GM12878 (cell line): ENCODE measurements at regions not wholly inside any gene's neighbourhood (a gene's known extent, or its start where the extent isn't known, plus 50 kb on each side); places are given as distances from the start of the nearest gene placed in this dataset.

Experiments used
- ATAC-seq: fragments of 200-7000 bp; cut with Tn5 transposase; 3 replicates; pipeline ENCODE4 v1.9.1; 2020; ENCODE audit warnings: mild to moderate bottlenecking, moderate library complexity
- BruUV-seq: library from RNA; stranded (reverse); fragments of 400-500 nt; replicated peaks from 2 replicates; lab custom pipeline; 2021; lab: Mats Ljungman, UMichigan
- CTCF ChIA-PET: fragments of 300-600 bp; sonication (Branson Sonifier 250); formaldehyde crosslinking; extraction: SDS; loops from one replicate; lab custom pipeline; 2021; ENCODE audit warnings: inconsistent platforms; lab: Yijun Ruan, JAX
- POLR2A ChIA-PET: fragments of 350-600 bp; formaldehyde crosslinking; extraction: SDS; loops from one replicate; lab custom pipeline; 2021; ENCODE audit warnings: inconsistent platforms; lab: Charles Lee
- RAD21 ChIA-PET: fragments of 300-600 bp; sonication (Branson Sonifier 250); formaldehyde crosslinking; loops from one replicate; lab custom pipeline; 2023; ENCODE audit warnings: antibody characterized with exemption; ENCODE audit not compliant: unreplicated experiment; lab: Charles Lee
- SMC1A ChIA-PET: fragments of 300-600 bp; sonication (Branson Sonifier 250); formaldehyde crosslinking; loops from one replicate; lab custom pipeline; 2023; ENCODE audit not compliant: unreplicated experiment, uncharacterized antibody; lab: Charles Lee
- DNase-seq: peaks from one replicate; pipeline ENCODE4 v3.0.0-alpha.2; 2011; ENCODE audit warnings: low read depth, low spot score
- FAIRE-seq: peaks from 3 replicates; lab custom pipeline; 2011; peaks lifted over from hg19 to GRCh38; lab: Jason Lieb, UNC
- H2AFZ ChIP-seq: 2 replicates; pipeline ENCODE4 v1.6.0; 2011; ENCODE audit warnings: low read depth, low read length, control low read depth; ENCODE audit not compliant: control insufficient read depth
- H3K27ac ChIP-seq: 2 replicates; pipeline ENCODE4 v1.5.1; 2011; ENCODE audit warnings: control low read depth; ENCODE audit not compliant: control insufficient read depth, insufficient read depth
- H3K27me3 ChIP-seq, 2 experiments: replicated peaks in 1 of 2; 2 replicates each; pipeline versions ENCODE4 v1.6.0 to v1.6.1; 2011; ENCODE audit warnings: low read length in 1 of 2; ENCODE audit not compliant: control insufficient read depth in 2 of 2, insufficient read depth in 2 of 2
- H3K36me3 ChIP-seq, 2 experiments: 2 replicates each; pipeline ENCODE4 v1.5.1; 2011; ENCODE audit warnings: low read length in 1 of 2; ENCODE audit not compliant: control insufficient read depth in 2 of 2, insufficient read depth in 2 of 2
- H3K4me1 ChIP-seq: 2 replicates; pipeline ENCODE4 v1.6.1; 2011; ENCODE audit warnings: mild to moderate bottlenecking, low read length, moderate library complexity, mixed read lengths; ENCODE audit not compliant: control insufficient read depth, insufficient read depth
- H3K4me2 ChIP-seq: 2 replicates; pipeline ENCODE4 v1.6.0; 2011; ENCODE audit warnings: control low read depth; ENCODE audit not compliant: control insufficient read depth, insufficient read depth
- H3K4me3 ChIP-seq: fragments of 200-600 bp; sonication (generic); 2 replicates; pipeline ENCODE4 v1.5.1; 2016
- H3K79me2 ChIP-seq: 2 replicates; pipeline ENCODE4 v1.6.0; 2011; ENCODE audit warnings: low read length; ENCODE audit not compliant: control insufficient read depth, insufficient read depth
- H3K9ac ChIP-seq: 2 replicates; pipeline ENCODE4 v1.8.0; 2011; ENCODE audit warnings: low read length, control low read depth, mixed read lengths; ENCODE audit not compliant: control insufficient read depth, insufficient read depth
- H3K9me3 ChIP-seq: replicated peaks from 3 replicates; pipeline ENCODE4 v1.5.1; 2011; ENCODE audit warnings: mild to moderate bottlenecking, low read length; ENCODE audit not compliant: control insufficient read depth, insufficient read depth
- H4K20me1 ChIP-seq: 2 replicates; pipeline ENCODE4 v1.6.0; 2011; ENCODE audit not compliant: control insufficient read depth, insufficient read depth
- ATF3 ChIP-seq: IDR thresholded peaks from 2 replicates; pipeline ENCODE4 v1.6.1; 2011; ENCODE audit warnings: low read depth, mild to moderate bottlenecking, low read length, moderate library complexity, borderline replicate concordance; ENCODE audit errors: extremely low read depth
- BHLHE40 ChIP-seq, 2 experiments: fragments of 450-650 bp in 1 of 2; IDR thresholded peaks; 2 replicates each; pipeline ENCODE4 v1.6.1; 2011 to 2017; ENCODE audit warnings: low read depth in 2 of 2, borderline replicate concordance in 1 of 2, improper control_type of control experiment in 1 of 2, low read length in 1 of 2, mild to moderate bottlenecking in 1 of 2
- MTA3 ChIP-seq: IDR thresholded peaks from 2 replicates; pipeline ENCODE4 v1.6.1; 2012; ENCODE audit warnings: low read length, inconsistent platforms, borderline replicate concordance
- MYC ChIP-seq: IDR thresholded peaks from 2 replicates; pipeline ENCODE4 v1.6.1; 2011; ENCODE audit warnings: mild to moderate bottlenecking, low read length, moderate library complexity, inconsistent platforms; ENCODE audit not compliant: insufficient read depth, insufficient replicate concordance, insufficient read length, severe bottlenecking
- NFXL1 ChIP-seq: fragments of 450-650 bp; IDR thresholded peaks from 2 replicates; pipeline ENCODE4 v1.6.1; 2017; ENCODE audit warnings: antibody characterized with exemption, mild to moderate bottlenecking, borderline replicate concordance
- NFYB ChIP-seq: IDR thresholded peaks from 2 replicates; pipeline ENCODE4 v1.6.1; 2011; ENCODE audit warnings: low read depth, mild to moderate bottlenecking, low read length, improper control_type of control experiment, moderate library complexity; ENCODE audit not compliant: insufficient read depth
- RAD21 ChIP-seq: IDR thresholded peaks from 2 replicates; pipeline ENCODE4 v1.6.1; 2011; ENCODE audit warnings: mild to moderate bottlenecking, low read depth, low read length, moderate library complexity; ENCODE audit not compliant: insufficient read depth
- SIX5 ChIP-seq: IDR thresholded peaks from 2 replicates; pipeline ENCODE4 v1.6.1; 2011; ENCODE audit warnings: mild to moderate bottlenecking, low read depth, low read length, moderate library complexity; ENCODE audit not compliant: severe bottlenecking
- SMC3 ChIP-seq: IDR thresholded peaks from 2 replicates; pipeline ENCODE4 v1.6.1; 2011; ENCODE audit warnings: low read length, improper control_type of control experiment, borderline replicate concordance
- SREBF2 ChIP-seq: IDR thresholded peaks from 2 replicates; pipeline ENCODE4 v1.6.1; 2012; ENCODE audit warnings: mild to moderate bottlenecking, low read length
- ZNF207 ChIP-seq: fragments of 450-650 bp; IDR thresholded peaks from 2 replicates; pipeline ENCODE4 v1.6.1; 2014; ENCODE audit warnings: antibody characterized with exemption, mild to moderate bottlenecking, borderline replicate concordance
- ZSCAN29 ChIP-seq: fragments of 450-650 bp; IDR thresholded peaks from 2 replicates; pipeline ENCODE4 v1.6.1; 2017; ENCODE audit warnings: mild to moderate bottlenecking, moderate library complexity
- ZZZ3 ChIP-seq: IDR thresholded peaks from 2 replicates; pipeline ENCODE4 v1.6.1; 2011; ENCODE audit warnings: low read depth; ENCODE audit not compliant: control insufficient read depth, insufficient read length
- WGBS: methylation state at CpG from one replicate; pipeline ENCODE4 v1.1.6; 2016; ENCODE audit warnings: low lambda C conversion rate; ENCODE audit not compliant: insufficient replicate concordance, insufficient coverage; ENCODE audit errors: missing lambda C conversion rate; 5-methylcytosine and 5-hydroxymethylcytosine counted together
- in situ Hi-C: fragments of 300-500 bp; cut with MboI; formaldehyde crosslinking; loops from 9 replicates; pipeline ENCODE4 v1.14.3; 2018; ENCODE audit warnings: mixed read lengths
- intact Hi-C: fragments of 100-400 bp; cut with micrococcal nuclease; formaldehyde crosslinking; loops from one replicate; pipeline ENCODE4 v1.14.2; 2022; ENCODE audit not compliant: unreplicated experiment
- TF ChIP-seq, protein P1 (sequence below): fragments of 450-650 bp; formaldehyde crosslinking; IDR thresholded peaks from 2 replicates; pipeline ENCODE4 v1.4.0; 2022; ENCODE audit warnings: mild to moderate bottlenecking, moderate library complexity
- TF ChIP-seq, protein P2 (sequence below), 3 experiments: IDR thresholded peaks in 2 of 3; conservative IDR thresholded peaks in 1 of 3; 2 replicates each; pipeline ENCODE4 v1.5.1; 2011; ENCODE audit warnings: low read depth in 3 of 3, low read length in 3 of 3, mild to moderate bottlenecking in 3 of 3, control low read depth in 2 of 3, moderate library complexity in 2 of 3, inconsistent platforms in 1 of 3, mixed read lengths in 1 of 3; ENCODE audit not compliant: control insufficient read depth in 2 of 3, insufficient read depth in 1 of 3; ENCODE audit errors: extremely low read depth in 1 of 3

DNA sequence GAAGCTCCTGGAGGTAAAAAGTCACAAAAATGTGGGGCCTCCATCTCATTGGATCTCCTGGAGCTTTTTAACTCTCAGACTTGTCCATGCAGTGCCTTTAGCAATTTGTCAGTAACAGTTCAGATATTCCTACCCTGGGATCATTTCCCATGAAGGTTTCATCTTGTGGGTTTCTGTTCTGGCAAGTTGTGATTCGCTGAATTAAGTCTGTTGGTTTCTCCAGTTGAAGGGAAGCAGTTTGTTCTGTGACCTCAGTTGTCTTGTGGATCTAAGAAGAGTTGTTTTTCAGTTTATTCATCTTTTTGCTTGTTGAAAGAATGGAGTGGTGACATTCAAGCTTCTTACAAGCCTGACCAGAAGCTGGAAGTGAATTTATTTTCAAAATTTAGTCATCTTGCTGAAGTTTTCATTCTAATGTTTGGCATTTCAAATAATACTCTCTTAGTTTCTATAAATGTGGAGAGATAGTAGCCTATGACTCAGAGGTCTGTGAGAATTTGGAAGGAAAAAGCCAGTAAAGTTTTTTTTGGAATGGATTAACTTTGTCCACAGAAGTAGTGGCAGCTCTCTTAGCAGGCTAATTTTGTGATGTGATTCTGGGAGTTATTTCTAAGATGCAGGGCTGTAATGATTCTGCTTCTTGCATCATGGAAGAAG, 120.1 kb upstream of the CSNK1A1L start (continued):
- TF ChIP-seq, protein P1, sequence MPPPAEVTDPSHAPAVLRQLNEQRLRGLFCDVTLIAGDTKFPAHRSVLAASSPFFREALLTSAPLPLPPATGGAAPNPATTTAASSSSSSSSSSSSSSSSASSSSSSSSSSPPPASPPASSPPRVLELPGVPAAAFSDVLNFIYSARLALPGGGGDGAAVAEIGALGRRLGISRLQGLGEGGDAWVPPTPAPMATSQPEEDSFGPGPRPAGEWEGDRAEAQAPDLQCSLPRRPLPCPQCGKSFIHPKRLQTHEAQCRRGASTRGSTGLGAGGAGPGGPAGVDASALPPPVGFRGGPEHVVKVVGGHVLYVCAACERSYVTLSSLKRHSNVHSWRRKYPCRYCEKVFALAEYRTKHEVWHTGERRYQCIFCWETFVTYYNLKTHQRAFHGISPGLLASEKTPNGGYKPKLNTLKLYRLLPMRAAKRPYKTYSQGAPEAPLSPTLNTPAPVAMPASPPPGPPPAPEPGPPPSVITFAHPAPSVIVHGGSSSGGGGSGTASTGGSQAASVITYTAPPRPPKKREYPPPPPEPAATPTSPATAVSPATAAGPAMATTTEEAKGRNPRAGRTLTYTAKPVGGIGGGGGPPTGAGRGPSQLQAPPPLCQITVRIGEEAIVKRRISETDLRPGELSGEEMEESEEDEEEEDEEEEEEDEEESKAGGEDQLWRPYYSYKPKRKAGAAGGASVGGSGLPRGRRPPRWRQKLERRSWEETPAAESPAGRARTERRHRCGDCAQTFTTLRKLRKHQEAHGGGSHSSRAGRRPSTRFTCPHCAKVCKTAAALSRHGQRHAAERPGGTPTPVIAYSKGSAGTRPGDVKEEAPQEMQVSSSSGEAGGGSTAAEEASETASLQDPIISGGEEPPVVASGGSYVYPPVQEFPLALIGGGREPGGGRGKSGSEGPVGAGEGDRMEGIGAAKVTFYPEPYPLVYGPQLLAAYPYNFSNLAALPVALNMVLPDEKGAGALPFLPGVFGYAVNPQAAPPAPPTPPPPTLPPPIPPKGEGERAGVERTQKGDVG (CRISPR knock-in tag) = no peak
- TF ChIP-seq ATF3 (no peak), RAD21 (no peak), NFXL1 (no peak), NFYB (no peak), ZNF207 (no peak), SMC3 (no peak)

DNA sequence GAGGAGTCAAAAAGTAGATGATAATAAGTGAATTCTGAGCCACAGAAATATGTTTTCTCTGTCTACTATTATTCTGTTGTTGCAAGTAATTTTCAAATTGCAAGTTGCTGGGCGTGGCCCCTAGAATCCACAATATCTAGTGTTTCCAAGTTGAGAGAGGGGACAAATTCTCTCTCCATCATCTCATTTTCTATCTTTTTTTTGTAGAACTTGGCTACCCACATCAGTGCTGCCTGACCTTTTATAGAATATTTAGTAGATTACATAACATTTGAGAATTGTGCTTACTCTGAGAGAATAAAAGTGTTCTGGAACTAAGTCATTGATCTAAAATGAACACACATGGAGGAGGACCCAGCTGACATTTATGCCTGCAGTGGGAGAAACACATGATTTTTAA, 110.9 kb upstream of the CSNK1A1L start:
- H3K9ac ChIP-seq = no peak overlapping the region
- WGBS = 0% methylated on average over 1 of the region's 1 CpG
- POLR2A ChIA-PET = no interaction called here
- intact Hi-C loops = no loop called here
- BruUV-seq = no TSS peak
- CTCF ChIA-PET = no interaction called here
- no peak overlapping the region for H3K4me3 ChIP-seq
- no peaks in the 10 kb centered on the region for H3K9me3 ChIP-seq
- H3K79me2 ChIP-seq = no peaks in the 10 kb centered on the region
- RAD21 ChIA-PET = no interaction called here
- H2AFZ ChIP-seq = no peak overlapping the region
- in situ Hi-C loops = no loop called here
- no peaks in the 10 kb centered on the region for H3K36me3 ChIP-seq
- no peak overlapping the region for H3K4me2 ChIP-seq
- no peaks in the 10 kb centered on the region for H4K20me1 ChIP-seq
- FAIRE-seq = no peak
- H3K27ac ChIP-seq = no peak overlapping the region
- SMC1A ChIA-PET = no interaction called here
- DNase-seq = no peak
- no peaks in the 10 kb centered on the region for H3K27me3 ChIP-seq
- no peaks in the 10 kb centered on the region for H3K4me1 ChIP-seq
- no peak for ATAC-seq
- TF ChIP-seq ZZZ3 (no peak), BHLHE40 (IDR thresholded peaks at IDR 0.05; ENCODE audit: borderline replicate concordance in 1 of 2, low read depth in 2 of 2, low read length in 1 of 2) (no peak), SREBF2 (no peak), MYC (no peak), SIX5 (no peak), MTA3 (no peak), ZSCAN29 (no peak)
- TF ChIP-seq, protein P2, sequence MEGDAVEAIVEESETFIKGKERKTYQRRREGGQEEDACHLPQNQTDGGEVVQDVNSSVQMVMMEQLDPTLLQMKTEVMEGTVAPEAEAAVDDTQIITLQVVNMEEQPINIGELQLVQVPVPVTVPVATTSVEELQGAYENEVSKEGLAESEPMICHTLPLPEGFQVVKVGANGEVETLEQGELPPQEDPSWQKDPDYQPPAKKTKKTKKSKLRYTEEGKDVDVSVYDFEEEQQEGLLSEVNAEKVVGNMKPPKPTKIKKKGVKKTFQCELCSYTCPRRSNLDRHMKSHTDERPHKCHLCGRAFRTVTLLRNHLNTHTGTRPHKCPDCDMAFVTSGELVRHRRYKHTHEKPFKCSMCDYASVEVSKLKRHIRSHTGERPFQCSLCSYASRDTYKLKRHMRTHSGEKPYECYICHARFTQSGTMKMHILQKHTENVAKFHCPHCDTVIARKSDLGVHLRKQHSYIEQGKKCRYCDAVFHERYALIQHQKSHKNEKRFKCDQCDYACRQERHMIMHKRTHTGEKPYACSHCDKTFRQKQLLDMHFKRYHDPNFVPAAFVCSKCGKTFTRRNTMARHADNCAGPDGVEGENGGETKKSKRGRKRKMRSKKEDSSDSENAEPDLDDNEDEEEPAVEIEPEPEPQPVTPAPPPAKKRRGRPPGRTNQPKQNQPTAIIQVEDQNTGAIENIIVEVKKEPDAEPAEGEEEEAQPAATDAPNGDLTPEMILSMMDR (IDR thresholded peaks at IDR 0.05 in 2 of 3, conservative IDR thresholded peaks at IDR 0.05 in 1 of 3; ENCODE audit: control insufficient read depth in 2 of 3, extremely low read depth in 1 of 3, insufficient read depth in 1 of 3, low read depth in 3 of 3, low read length in 3 of 3) = no peak
